GM12878 (cell line): ENCODE measurements at regions not wholly inside any gene's neighbourhood (a gene's known extent, or its start where the extent isn't known, plus 50 kb on each side); places are given as distances from the start of the nearest gene placed in this dataset.

ENCODE experiments used
- E2F8 ChIP-seq: fragments of 450-650 bp; IDR thresholded peaks from 2 replicates; pipeline ENCODE4 v1.6.1; 2018; ENCODE audit warnings: mild to moderate bottlenecking, low read depth, moderate library complexity; ENCODE audit not compliant: partially characterized antibody
- GABPA ChIP-seq: IDR thresholded peaks from 2 replicates; pipeline ENCODE4 v1.6.1; 2014; ENCODE audit warnings: antibody characterized with exemption, low read depth, mild to moderate bottlenecking, inconsistent platforms
- GATAD2B ChIP-seq: fragments of 450-650 bp; conservative IDR thresholded peaks from 2 replicates; pipeline ENCODE4 v1.6.1; 2017; ENCODE audit warnings: low read depth, mild to moderate bottlenecking, moderate library complexity
- JUND ChIP-seq: IDR thresholded peaks from 2 replicates; pipeline ENCODE4 v1.6.1; 2012; ENCODE audit warnings: low read depth, mild to moderate bottlenecking, low read length, improper control_type of control experiment, moderate library complexity
- MTA3 ChIP-seq: IDR thresholded peaks from 2 replicates; pipeline ENCODE4 v1.6.1; 2012; ENCODE audit warnings: low read length, inconsistent platforms, borderline replicate concordance
- NFXL1 ChIP-seq: fragments of 450-650 bp; IDR thresholded peaks from 2 replicates; pipeline ENCODE4 v1.6.1; 2017; ENCODE audit warnings: antibody characterized with exemption, mild to moderate bottlenecking, borderline replicate concordance
- PKNOX1 ChIP-seq: fragments of 450-650 bp; IDR thresholded peaks from 2 replicates; pipeline ENCODE4 v1.6.1; 2016; ENCODE audit warnings: mild to moderate bottlenecking
- SUZ12 ChIP-seq: fragments of 200-600 bp; sonication (generic); IDR thresholded peaks from one replicate; pipeline ENCODE4 v1.6.1; 2018; ENCODE audit warnings: antibody characterized with exemption, mild to moderate bottlenecking; ENCODE audit not compliant: unreplicated experiment
- TCF7 ChIP-seq: IDR thresholded peaks from 2 replicates; pipeline ENCODE4 v1.6.1; 2014; ENCODE audit warnings: antibody characterized with exemption, borderline replicate concordance
- WRNIP1 ChIP-seq: IDR thresholded peaks from 2 replicates; pipeline ENCODE4 v1.6.1; 2011; ENCODE audit warnings: low read depth, low read length, improper control_type of control experiment, borderline replicate concordance
- ZNF274 ChIP-seq: IDR thresholded peaks from one replicate; pipeline ENCODE4 v1.8.0; 2011; ENCODE audit not compliant: insufficient read length, insufficient read depth
- ZSCAN29 ChIP-seq: fragments of 450-650 bp; IDR thresholded peaks from 2 replicates; pipeline ENCODE4 v1.6.1; 2017; ENCODE audit warnings: mild to moderate bottlenecking, moderate library complexity
- TF ChIP-seq, protein P1 (sequence below): fragments of 450-650 bp; IDR thresholded peaks from 2 replicates; pipeline ENCODE4 v1.6.1; 2017; ENCODE audit warnings: mild to moderate bottlenecking, moderate library complexity

DNA sequence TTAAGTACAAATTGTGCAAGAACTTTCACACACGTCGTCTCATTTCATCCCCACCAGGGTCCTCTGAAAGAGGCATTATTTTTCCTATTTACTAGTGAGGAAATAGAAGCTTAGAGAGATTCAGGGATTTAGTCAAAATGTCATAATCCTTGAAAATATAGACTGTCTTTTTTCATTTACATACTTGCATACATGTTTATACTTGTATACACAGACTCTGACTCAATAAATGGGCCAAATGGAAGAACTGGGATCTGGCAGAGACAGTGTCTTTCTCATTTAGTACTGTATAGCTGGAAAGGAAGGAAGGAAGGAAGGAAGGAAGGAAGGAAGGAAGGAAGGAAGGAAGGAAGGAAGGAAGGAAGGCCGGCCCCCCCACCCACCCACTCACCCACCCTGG lies 357.7 kb upstream of the SOX5 start (continued):
- TF ChIP-seq, protein P1, sequence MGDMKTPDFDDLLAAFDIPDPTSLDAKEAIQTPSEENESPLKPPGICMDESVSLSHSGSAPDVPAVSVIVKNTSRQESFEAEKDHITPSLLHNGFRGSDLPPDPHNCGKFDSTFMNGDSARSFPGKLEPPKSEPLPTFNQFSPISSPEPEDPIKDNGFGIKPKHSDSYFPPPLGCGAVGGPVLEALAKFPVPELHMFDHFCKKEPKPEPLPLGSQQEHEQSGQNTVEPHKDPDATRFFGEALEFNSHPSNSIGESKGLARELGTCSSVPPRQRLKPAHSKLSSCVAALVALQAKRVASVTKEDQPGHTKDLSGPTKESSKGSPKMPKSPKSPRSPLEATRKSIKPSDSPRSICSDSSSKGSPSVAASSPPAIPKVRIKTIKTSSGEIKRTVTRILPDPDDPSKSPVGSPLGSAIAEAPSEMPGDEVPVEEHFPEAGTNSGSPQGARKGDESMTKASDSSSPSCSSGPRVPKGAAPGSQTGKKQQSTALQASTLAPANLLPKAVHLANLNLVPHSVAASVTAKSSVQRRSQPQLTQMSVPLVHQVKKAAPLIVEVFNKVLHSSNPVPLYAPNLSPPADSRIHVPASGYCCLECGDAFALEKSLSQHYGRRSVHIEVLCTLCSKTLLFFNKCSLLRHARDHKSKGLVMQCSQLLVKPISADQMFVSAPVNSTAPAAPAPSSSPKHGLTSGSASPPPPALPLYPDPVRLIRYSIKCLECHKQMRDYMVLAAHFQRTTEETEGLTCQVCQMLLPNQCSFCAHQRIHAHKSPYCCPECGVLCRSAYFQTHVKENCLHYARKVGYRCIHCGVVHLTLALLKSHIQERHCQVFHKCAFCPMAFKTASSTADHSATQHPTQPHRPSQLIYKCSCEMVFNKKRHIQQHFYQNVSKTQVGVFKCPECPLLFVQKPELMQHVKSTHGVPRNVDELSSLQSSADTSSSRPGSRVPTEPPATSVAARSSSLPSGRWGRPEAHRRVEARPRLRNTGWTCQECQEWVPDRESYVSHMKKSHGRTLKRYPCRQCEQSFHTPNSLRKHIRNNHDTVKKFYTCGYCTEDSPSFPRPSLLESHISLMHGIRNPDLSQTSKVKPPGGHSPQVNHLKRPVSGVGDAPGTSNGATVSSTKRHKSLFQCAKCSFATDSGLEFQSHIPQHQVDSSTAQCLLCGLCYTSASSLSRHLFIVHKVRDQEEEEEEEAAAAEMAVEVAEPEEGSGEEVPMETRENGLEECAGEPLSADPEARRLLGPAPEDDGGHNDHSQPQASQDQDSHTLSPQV, result no peak
- no peak for TF ChIP-seq SUZ12
- TF ChIP-seq ZSCAN29, result no peak
- no peak for TF ChIP-seq E2F8
- no peak for TF ChIP-seq GABPA
- TF ChIP-seq TCF7, result no peak
- TF ChIP-seq NFXL1, result no peak
- no peak for TF ChIP-seq MTA3
- TF ChIP-seq ZNF274, result no peak
- no peak for TF ChIP-seq WRNIP1
- TF ChIP-seq PKNOX1, result no peak
- no peak for TF ChIP-seq GATAD2B
- TF ChIP-seq JUND, result no peak
- TF ChIP-seq, all 136 proteins: peak for 0
